Stimulated activated CD4-positive, alpha-beta T cell treated with anti-CD3 and anti-CD28 coated beads, Interleukin-15, amount 100 ng/mL, for 48 hours (primary cell): ENCODE measurements at regions not wholly inside any gene's neighbourhood (a gene's known extent, or its start where the extent isn't known, plus 50 kb on each side); places are given as distances from the start of the nearest gene placed in this dataset.
"Not testable (repeated sequence)": the region's sequence is repeated elsewhere in the genome, so short reads cannot be mapped to it uniquely, and the experiment has no call there.

Experiments
- DNase-seq, 2 donors: peaks; one replicate each; pipeline ENCODE4 v3.0.0-alpha.2; 2020; ENCODE audit warnings: low read depth in 2 of 2

DNA sequence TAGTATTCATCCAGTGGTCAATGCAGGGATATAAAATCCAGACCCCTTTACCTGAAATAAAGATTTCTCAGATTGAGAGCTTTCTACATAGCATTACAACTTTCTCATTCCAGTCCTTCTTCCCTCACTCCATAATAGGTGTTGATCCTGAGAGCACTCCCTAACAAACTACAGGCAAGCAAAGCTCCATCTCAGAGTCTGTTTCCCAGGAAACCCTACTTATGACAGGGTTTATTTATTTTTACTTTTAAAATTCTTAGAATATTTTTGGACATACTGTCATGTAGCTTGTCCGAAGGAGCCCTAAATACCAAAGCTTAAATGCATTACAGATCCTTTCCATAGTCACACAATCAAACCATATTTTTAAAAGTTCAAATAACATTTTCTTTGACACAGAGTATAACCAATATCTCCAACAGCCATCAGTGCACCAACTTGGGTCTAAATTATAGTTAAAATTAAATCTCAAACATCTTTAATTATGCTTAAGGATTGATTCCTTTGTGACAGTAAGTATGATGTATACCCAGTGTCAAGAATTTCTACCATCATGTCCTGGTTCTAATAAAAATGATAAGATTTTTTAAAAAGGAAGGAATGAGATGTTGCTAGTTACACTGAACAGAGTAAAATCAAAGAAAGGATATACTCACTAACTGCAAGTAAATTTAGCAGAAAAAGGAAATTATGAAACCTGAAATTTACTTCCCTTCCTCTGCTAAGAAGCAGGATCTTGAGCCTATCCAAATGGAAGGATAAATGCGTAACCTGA, 580.4 kb upstream of the ADGRL3 start:
- no peak for DNase-seq

DNA sequence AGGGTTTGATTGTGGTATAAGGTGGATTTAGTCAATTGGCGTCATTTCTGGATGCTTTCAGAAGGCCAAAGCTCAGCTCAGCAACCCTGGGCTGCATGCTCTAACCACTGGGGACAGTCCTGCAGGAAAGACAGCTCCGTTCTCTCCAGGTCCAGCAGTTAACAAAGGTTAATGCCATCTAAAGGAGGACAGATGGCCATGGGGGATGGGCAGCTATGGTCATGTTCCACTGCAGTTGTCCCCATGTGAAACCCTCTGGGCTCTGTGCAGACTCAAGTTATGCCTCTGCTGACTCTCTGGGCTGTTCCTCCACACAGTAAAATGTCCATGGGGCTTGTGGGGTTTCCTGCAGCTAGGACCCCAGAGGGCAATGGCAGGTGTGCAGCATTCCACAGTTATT, 562.1 kb upstream of the ADGRL3 start:
- no peak for DNase-seq

DNA sequence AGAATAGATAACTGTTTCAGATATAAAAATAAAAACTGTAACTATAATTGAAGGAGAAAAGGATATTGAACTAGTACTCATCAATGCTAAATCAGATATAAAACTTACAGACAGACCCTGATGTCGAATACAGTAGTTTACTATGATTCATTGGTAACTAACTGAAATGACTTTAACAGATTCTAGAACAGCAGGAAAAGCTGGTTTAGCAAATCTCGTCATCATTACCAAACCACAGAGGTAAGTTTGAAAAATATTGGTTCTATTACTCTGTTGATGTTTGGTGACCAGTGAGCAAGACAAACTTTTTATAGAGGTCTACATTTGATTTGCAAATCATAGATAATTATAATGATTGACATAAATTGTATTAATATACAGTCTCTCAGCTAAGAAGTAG, 551.4 kb upstream of the ADGRL3 start:
- no peak for DNase-seq

GRCh38 chr4:60652933-60653332, 547.2 kb upstream of the ADGRL3 start:
- no peak for DNase-seq

DNA sequence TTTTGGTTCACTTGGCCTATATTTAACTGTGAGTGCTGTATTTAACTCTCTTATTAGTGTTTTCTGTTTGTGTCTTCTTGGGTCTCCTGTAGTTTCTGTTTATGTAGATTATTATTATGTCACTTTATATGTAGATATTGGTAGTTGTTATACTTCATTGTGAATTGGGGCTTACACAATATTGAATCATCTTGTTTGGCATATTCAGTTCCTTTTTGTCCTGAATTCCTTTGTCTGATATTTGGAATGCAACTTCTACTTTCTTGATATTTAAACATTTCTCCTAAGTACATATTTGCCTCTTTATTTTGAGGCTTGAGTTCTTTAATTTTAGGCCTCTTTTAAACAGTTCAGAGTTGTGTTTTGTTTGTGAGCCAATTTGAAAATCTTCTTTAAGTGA, 544.8 kb upstream of the ADGRL3 start:
- DNase-seq, result no peak

DNA sequence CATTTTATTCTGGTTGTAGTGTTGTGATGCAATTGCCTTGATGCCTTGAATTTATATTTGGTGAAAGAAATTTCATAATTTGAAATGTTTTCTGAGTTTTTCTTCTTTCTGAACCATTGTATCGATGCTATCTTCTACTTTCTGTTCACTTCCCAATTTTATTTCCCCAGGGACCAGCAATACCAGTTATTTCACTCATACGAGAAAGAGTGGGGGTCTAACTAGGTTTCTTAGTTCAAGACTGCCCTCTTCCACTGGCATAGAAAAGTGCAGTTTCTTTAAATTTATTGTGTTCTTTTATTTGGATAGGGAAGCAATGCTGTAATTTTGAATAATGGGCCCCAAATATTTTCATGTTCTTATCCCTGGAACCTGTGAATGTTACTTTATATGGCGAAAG, 544.0 kb upstream of the ADGRL3 start:
- no peak for DNase-seq

- DNase-seq, result no peak
These were observed 543.1 kb upstream of the ADGRL3 start for GRCh38 chr4:60657041-60657440.

DNA sequence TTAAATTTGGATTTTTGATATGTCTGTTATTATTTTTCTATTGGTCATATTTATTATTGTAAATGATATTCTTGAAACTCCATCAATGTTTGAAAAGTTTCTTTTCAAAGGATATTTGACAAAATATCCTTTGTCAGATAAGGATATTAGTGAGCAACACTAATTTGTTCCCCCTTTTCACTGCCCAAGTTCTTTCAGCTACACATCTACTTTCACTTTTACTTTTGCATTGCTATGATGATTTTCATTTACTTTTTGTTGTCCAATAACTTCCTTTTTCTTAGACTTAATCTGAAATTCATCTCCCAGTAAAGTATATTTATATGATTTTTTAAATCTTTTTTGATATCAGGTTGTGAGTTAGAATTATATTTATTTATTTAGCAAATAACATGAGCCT, 542.3 kb upstream of the ADGRL3 start:
- DNase-seq, result no peak

GRCh38 chr4:60663769-60664168, 536.4 kb upstream of the ADGRL3 start:
- no peak for DNase-seq

DNA sequence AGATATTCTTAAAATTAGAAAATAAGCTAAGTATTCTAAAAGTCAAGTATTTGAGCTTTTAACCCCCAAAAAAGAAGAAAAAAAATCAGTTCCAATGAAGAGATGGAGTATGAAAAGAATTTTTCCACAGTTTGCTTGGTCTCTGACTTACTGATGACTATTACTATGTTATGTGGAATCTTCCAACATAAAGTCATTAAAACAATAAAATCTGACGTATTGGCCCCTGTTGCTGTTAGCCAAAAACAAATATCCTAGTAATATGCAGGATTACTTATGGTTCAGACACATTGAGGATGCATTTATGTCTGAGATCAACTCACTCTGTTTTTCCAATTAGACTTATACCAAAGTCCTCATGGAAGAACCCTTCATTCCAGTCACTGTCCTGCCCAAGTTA, 517.2 kb upstream of the ADGRL3 start:
- no peak for DNase-seq

DNA sequence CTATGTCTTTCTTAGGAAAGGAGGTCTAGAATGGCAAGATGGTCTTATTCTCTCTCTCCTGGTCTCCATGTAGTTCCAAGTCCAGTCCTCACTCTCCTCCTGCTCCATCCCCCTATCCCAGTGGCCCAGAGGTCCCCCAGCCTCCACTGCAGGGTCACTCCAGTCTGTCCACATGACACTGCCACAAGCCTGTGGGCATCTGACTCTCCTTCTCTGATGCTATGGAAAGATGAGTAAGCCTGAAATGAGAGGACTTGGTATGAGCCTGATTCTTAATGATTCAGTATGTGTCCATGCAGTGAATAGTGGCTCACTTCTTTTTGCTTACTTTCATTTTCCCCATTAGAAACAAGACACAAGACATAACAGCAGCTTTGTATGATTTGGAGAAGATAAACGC, 516.8 kb upstream of the ADGRL3 start:
- no peak for DNase-seq

- DNase-seq, result no peak
These were observed 516.2 kb upstream of the ADGRL3 start for GRCh38 chr4:60683973-60684372.

GRCh38 chr4:60696062-60696461, 504.1 kb upstream of the ADGRL3 start:
- not testable (repeated sequence) for DNase-seq

GRCh38 chr4:60709061-60709460, 491.1 kb upstream of the ADGRL3 start:
- no peak for DNase-seq

GRCh38 chr4:60718874-60719273, 481.3 kb upstream of the ADGRL3 start:
- DNase-seq, result no peak

DNA sequence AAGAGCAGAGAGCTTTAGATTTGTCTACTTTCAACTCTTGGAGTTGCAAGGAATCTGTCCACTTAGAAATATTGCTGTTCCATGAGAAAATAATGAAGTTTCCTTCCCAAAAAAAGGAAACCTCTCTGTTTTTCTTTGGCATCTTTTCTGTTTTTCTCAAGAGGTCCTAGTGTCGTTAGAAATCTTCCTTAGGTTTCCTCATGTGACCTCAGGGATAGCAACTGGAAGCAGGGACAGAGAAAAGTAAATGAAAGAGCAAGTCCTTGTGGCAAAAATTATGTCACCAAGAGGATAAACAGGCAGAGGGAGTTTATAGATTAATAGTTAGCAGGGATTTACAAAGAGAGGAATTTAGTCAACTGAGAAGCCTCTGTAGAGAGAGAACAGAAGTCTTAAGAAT, 478.4 kb upstream of the ADGRL3 start:
- no peak for DNase-seq

DNA sequence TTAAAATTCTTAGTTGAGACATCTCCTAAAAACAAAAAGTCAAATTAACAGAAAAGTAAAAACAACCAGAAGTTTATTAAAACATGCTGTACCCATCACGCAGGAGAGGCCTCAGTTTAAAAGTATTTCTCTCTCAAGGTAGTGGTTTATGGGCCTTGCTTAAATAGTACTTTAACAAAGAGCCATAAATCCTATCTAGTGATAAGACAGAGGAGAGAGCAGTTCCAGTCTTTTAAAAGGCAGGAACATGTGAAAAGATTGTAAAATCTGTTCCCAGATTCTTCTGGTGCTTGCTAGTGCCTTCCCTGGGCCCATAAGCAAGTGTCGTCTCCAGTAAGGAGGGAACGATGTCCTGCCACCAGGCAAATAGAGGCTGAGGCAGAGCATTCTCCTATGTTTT, 476.3 kb upstream of the ADGRL3 start:
- DNase-seq, result no peak

- no peak for DNase-seq
These were observed 475.5 kb upstream of the ADGRL3 start for GRCh38 chr4:60724623-60725022.

DNA sequence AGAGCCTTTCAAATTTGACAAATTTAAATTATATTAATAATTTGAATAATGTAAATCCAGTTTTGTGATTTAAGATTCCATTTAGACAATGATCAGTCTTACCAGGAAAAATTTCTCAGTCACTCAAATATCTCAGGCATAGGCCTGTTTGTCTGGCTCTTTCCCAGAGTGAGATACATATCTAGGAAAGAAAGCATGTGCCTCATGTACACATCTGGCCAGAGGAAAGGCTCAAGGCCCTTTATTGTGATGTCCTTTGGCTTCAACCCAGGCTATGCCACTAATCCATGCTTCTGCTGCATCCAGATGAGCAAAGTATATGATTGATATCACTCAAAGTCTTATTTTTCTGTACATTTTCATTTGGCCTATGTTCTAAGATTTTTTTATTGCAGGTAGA, 473.3 kb upstream of the ADGRL3 start:
- no peak for DNase-seq

DNA sequence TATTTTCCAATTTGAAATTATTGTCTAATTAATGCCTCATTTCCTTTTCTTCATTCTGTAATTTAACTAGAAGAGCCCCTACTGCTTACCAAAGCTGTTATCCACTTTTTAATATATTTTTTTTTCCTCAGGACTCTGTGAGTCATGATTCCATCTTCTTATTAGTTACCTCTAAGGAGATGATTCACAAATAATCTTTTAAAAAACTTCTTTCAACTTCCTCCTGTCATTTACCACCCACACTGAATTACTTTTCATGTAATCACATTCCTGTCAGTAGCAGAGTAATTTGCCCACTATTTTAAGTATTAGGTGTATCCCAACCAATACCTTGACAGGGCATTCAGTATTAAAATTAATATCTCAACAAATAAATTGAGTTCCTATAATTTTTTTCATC, 470.9 kb upstream of the ADGRL3 start:
- DNase-seq, result no peak

GRCh38 chr4:60729764-60730163, 470.4 kb upstream of the ADGRL3 start:
- DNase-seq, result not testable (repeated sequence)

GRCh38 chr4:60737858-60738257, 462.3 kb upstream of the ADGRL3 start:
- no peak for DNase-seq

DNA sequence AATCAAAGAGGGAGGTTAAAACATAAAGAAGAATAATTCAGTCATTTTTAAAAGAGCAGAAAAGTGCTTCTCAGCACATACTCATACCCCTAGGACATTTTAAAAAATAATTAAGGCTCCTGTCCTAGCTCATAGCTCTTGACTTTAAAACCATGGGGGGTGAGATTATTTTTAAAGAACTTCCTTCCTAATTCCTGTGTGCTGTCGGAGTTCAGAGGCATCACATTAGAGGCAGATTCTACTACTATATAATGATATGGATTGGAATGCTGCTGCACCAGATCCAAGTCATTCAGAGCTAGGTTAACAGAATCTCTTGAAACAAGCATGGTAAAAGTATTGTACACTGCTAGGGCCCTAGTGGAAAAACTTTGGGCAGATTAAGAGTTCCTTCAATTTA, 456.5 kb upstream of the ADGRL3 start:
- DNase-seq, result no peak

GRCh38 chr4:60744767-60745166, 455.4 kb upstream of the ADGRL3 start:
- DNase-seq, result no peak
